SK-N-SH treated with all-trans-retinoic acid at 6 μM for 48 hours (cell line): ENCODE measurements at regions not wholly inside any gene's neighbourhood (a gene's known extent, or its start where the extent isn't known, plus 50 kb on each side); places are given as distances from the start of the nearest gene placed in this dataset.

Source experiments
- ATAC-seq: fragments of 200-7000 bp; cut with Tn5 transposase; 3 replicates; pipeline ENCODE4 v1.9.1; 2020; ENCODE audit warnings: mild to moderate bottlenecking, moderate library complexity
- ARNTL ChIP-seq: fragments of 450-650 bp; formaldehyde crosslinking; IDR thresholded peaks from 2 replicates; pipeline ENCODE4 v1.5.0; 2020; ENCODE audit warnings: low read depth, mild to moderate bottlenecking, moderate library complexity, borderline replicate concordance
- BACH2 ChIP-seq: fragments of 250-450 bp; sonication (Bioruptor Pico); IDR thresholded peaks from 2 replicates; pipeline ENCODE4 v1.9.0; 2021; ENCODE audit warnings: mild to moderate bottlenecking, borderline replicate concordance
- CREB5 ChIP-seq: fragments of 250-450 bp; sonication (Bioruptor Pico); IDR thresholded peaks from 2 replicates; pipeline ENCODE4 v1.5.1; 2020; ENCODE audit warnings: low read depth, mild to moderate bottlenecking, moderate library complexity
- CSDC2 ChIP-seq: fragments of 250-450 bp; sonication (Bioruptor Pico); IDR thresholded peaks from 2 replicates; pipeline ENCODE4 v1.5.0; 2020; ENCODE audit warnings: mild to moderate bottlenecking, moderate library complexity
- CSRNP3 ChIP-seq: fragments of 250-450 bp; sonication (Bioruptor Pico); IDR thresholded peaks from 2 replicates; pipeline ENCODE4 v1.5.1; 2021; ENCODE audit warnings: mild to moderate bottlenecking, moderate library complexity
- ESRRG ChIP-seq: fragments of 250-450 bp; sonication (Bioruptor Pico); IDR thresholded peaks from 2 replicates; pipeline ENCODE4 v1.6.1; 2021; ENCODE audit warnings: mild to moderate bottlenecking
- GLIS3 ChIP-seq: fragments of 250-450 bp; sonication (Bioruptor Pico); IDR thresholded peaks from 2 replicates; pipeline ENCODE4 v1.5.0; 2020; ENCODE audit warnings: mild to moderate bottlenecking, moderate library complexity
- ISL1 ChIP-seq: fragments of 250-450 bp; sonication (Bioruptor Pico); IDR thresholded peaks from 2 replicates; pipeline ENCODE4 v2.1.2; 2022; ENCODE audit warnings: mild to moderate bottlenecking, moderate library complexity
- OSR1 ChIP-seq: fragments of 250-450 bp; sonication (Bioruptor Pico); IDR thresholded peaks from 2 replicates; pipeline ENCODE4 v1.8.0; 2022; ENCODE audit warnings: moderate library complexity, mild to moderate bottlenecking, inconsistent platforms
- PATZ1 ChIP-seq: fragments of 250-450 bp; sonication (Bioruptor Pico); IDR thresholded peaks from 2 replicates; pipeline ENCODE4 v1.8.0; 2020; ENCODE audit warnings: mild to moderate bottlenecking, moderate library complexity, borderline replicate concordance
- POU6F1 ChIP-seq: fragments of 250-450 bp; sonication (Bioruptor Pico); IDR thresholded peaks from 2 replicates; pipeline ENCODE4 v1.8.0; 2021; ENCODE audit warnings: low read depth, mild to moderate bottlenecking, moderate library complexity, borderline replicate concordance
- PPARA ChIP-seq: fragments of 250-450 bp; sonication (Bioruptor Pico); IDR thresholded peaks from 2 replicates; pipeline ENCODE4 v1.5.0; 2020; ENCODE audit warnings: mild to moderate bottlenecking, borderline replicate concordance
- RARB ChIP-seq: fragments of 250-450 bp; sonication (Bioruptor Pico); IDR thresholded peaks from 2 replicates; pipeline ENCODE4 v1.8.0; 2021; ENCODE audit warnings: mild to moderate bottlenecking, moderate library complexity
- SNAI2 ChIP-seq: fragments of 250-450 bp; sonication (Bioruptor Pico); IDR thresholded peaks from 2 replicates; pipeline ENCODE4 v1.5.0; 2020; ENCODE audit warnings: mild to moderate bottlenecking, moderate library complexity
- TCF4 ChIP-seq: fragments of 250-450 bp; sonication (Bioruptor Pico); IDR thresholded peaks from 2 replicates; pipeline ENCODE4 v1.8.0; 2021; ENCODE audit warnings: mild to moderate bottlenecking, moderate library complexity, borderline replicate concordance
- TOX ChIP-seq: fragments of 250-450 bp; sonication (Bioruptor Pico); IDR thresholded peaks from 2 replicates; pipeline ENCODE4 v1.8.0; 2021; ENCODE audit warnings: mild to moderate bottlenecking, moderate library complexity, borderline replicate concordance
- TSHZ2 ChIP-seq: fragments of 250-450 bp; sonication (Bioruptor Pico); IDR thresholded peaks from 2 replicates; pipeline ENCODE4 v1.5.0; 2020; ENCODE audit warnings: mild to moderate bottlenecking, moderate library complexity
- ZC3H10 ChIP-seq: fragments of 250-450 bp; sonication (Bioruptor Pico); IDR thresholded peaks from 2 replicates; pipeline ENCODE4 v1.5.1; 2021; ENCODE audit warnings: mild to moderate bottlenecking, moderate library complexity
- ZFP3 ChIP-seq: fragments of 250-450 bp; sonication (Bioruptor Pico); IDR thresholded peaks from 2 replicates; pipeline ENCODE4 v1.5.0; 2020; ENCODE audit warnings: mild to moderate bottlenecking, moderate library complexity
- ZFP30 ChIP-seq: fragments of 450-650 bp; formaldehyde crosslinking; IDR thresholded peaks from 2 replicates; pipeline ENCODE4 v1.5.0; 2022; ENCODE audit warnings: mild to moderate bottlenecking, moderate library complexity
- ZNF565 ChIP-seq: fragments of 450-650 bp; formaldehyde crosslinking; conservative IDR thresholded peaks from 2 replicates; pipeline ENCODE4 v1.5.0; 2020; ENCODE audit warnings: low read depth, mild to moderate bottlenecking, moderate library complexity
- ZNF70 ChIP-seq: fragments of 450-650 bp; formaldehyde crosslinking; IDR thresholded peaks from 2 replicates; pipeline ENCODE4 v1.5.0; 2020; ENCODE audit warnings: mild to moderate bottlenecking, moderate library complexity
- ZNF8 ChIP-seq: fragments of 450-650 bp; formaldehyde crosslinking; IDR thresholded peaks from 2 replicates; pipeline ENCODE4 v1.5.0; 2020; ENCODE audit warnings: mild to moderate bottlenecking, moderate library complexity

- ATAC-seq, result peak; percentile 19; the same call in 1 of the 3 replicates
- no peak for TF ChIP-seq ZFP30 (CRISPR knock-in tag)
- TF ChIP-seq ISL1 (CRISPR knock-in tag), result peak; percentile 31; the same call in 1 of the 2 replicates
Measured at GRCh38 chr11:104484804-104485554, 321.0 kb upstream of the PDGFD start.

- no peak for ATAC-seq
- TF ChIP-seq TCF4 (no peak), ZC3H10 (no peak), ZNF565 (CRISPR knock-in tag) (no peak), RARB (CRISPR knock-in tag) (no peak), CREB5 (no peak), ISL1 (CRISPR knock-in tag) (no peak), ZFP3 (no peak), PATZ1 (CRISPR knock-in tag) (no peak), CSRNP3 (CRISPR knock-in tag) (no peak), ARNTL (CRISPR knock-in tag) (no peak), CSDC2 (CRISPR knock-in tag) (no peak), TSHZ2 (CRISPR knock-in tag) (no peak), ZNF8 (CRISPR knock-in tag) (no peak), POU6F1 (CRISPR knock-in tag) (no peak), SNAI2 (CRISPR knock-in tag) (no peak), GLIS3 (CRISPR knock-in tag) (no peak), TOX (CRISPR knock-in tag) (no peak), OSR1 (CRISPR knock-in tag) (no peak), ESRRG (CRISPR knock-in tag) (no peak)
Measured at GRCh38 chr11:104476898-104477297, 313.0 kb upstream of the PDGFD start.

GRCh38 chr11:104476454-104476853, 312.5 kb upstream of the PDGFD start:
- no peak for ATAC-seq
- TF ChIP-seq ESRRG (CRISPR knock-in tag) (no peak), ISL1 (CRISPR knock-in tag) (no peak), RARB (CRISPR knock-in tag) (no peak), CSRNP3 (CRISPR knock-in tag) (no peak), ZNF565 (CRISPR knock-in tag) (no peak), ZC3H10 (no peak), ZNF70 (CRISPR knock-in tag) (no peak), ARNTL (CRISPR knock-in tag) (no peak), BACH2 (no peak), TOX (CRISPR knock-in tag) (no peak), TSHZ2 (CRISPR knock-in tag) (no peak), OSR1 (CRISPR knock-in tag) (no peak), PPARA (no peak)
